HK-2 (cell line): ENCODE measurements at regions not wholly inside any gene's neighbourhood (a gene's known extent, or its start where the extent isn't known, plus 50 kb on each side); places are given as distances from the start of the nearest gene placed in this dataset.

Experiments
- DNase-seq: peaks from one replicate; pipeline ENCODE4 v3.0.0-alpha.2; 2018; ENCODE audit not compliant: unreplicated experiment

GRCh38 chr12:107632246-107632645 is 53.4 kb upstream of the PWP1 start:
- DNase-seq, result no peak

GRCh38 chr12:107634530-107634929 is 51.1 kb upstream of the PWP1 start:
- DNase-seq, result no peak

GRCh38 chr12:107635139-107635538 is 50.5 kb upstream of the PWP1 start:
- DNase-seq, result no peak
